ENCODE measurements at regions not wholly inside any gene's neighbourhood (a gene's known extent, or its start where the extent isn't known, plus 50 kb on each side); places are given as distances from the start of the nearest gene placed in this dataset.

GRCh38 chr2:7594211-7594610 is 677.0 kb downstream of the RNF144A start:
- Histone ChIP-seq H3K27me3 (ENCODE audit: control insufficient read depth in 4 of 4, insufficient read depth in 4 of 4, low read length in 3 of 4) (no peaks in the 10 kb centered on the region), H3K27ac (ENCODE audit: low read depth in 1 of 2, low read length in 2 of 2) (no peak overlapping the region), H3K36me3 (ENCODE audit: control insufficient read depth in 4 of 4, insufficient read depth in 3 of 4, low read depth in 1 of 4, low read length in 3 of 4) (no peaks in the 10 kb centered on the region), H3K9ac (ENCODE audit: low read depth in 1 of 2, low read length in 2 of 2) (no peak overlapping the region), H3K4me1 (ENCODE audit: control insufficient read depth in 4 of 4, insufficient read depth in 4 of 4, low read length in 3 of 4) (no peaks in the 10 kb centered on the region), H3K4me3 (ENCODE audit: low read depth in 1 of 3, low read length in 3 of 3) (no peak overlapping the region), H3K9me3 (ENCODE audit: control insufficient read depth in 4 of 4, low read length in 3 of 4) (no peaks in the 10 kb centered on the region)
- no peak for DNase-seq (ENCODE audit: low spot score)
- WGBS = 86% methylated on average over 4 of the region's 4 CpGs
- no peak for TF ChIP-seq FOXA1 (IDR thresholded peaks at IDR 0.05)
- no peak for TF ChIP-seq ZBTB33 (IDR thresholded peaks at IDR 0.05)
- TF ChIP-seq RXRA (IDR thresholded peaks at IDR 0.05) = no peak
- no peak for TF ChIP-seq RAD21 (IDR thresholded peaks at IDR 0.05)
- no peak for TF ChIP-seq HNF4G (IDR thresholded peaks at IDR 0.05)
- no peak for TF ChIP-seq ATF3 (IDR thresholded peaks at IDR 0.05)
- no peak for TF ChIP-seq JUND (IDR thresholded peaks at IDR 0.05)
- no peak for TF ChIP-seq NR2F2 (IDR thresholded peaks at IDR 0.05)
- no peak for TF ChIP-seq TAF1 (conservative IDR thresholded peaks at IDR 0.05)
- no peak for TF ChIP-seq GABPA (IDR thresholded peaks at IDR 0.05 in 1 of 2, conservative IDR thresholded peaks at IDR 0.05 in 1 of 2)
- TF ChIP-seq CTCF (IDR thresholded peaks at IDR 0.05; ENCODE audit: low read depth, low read length, missing input control) = no peak
- TF ChIP-seq REST (IDR thresholded peaks at IDR 0.05) = no peak

GRCh38 chr2:7595206-7595605 is 678.0 kb downstream of the RNF144A start:
- Histone ChIP-seq H3K27me3 (ENCODE audit: control insufficient read depth in 4 of 4, insufficient read depth in 4 of 4, low read length in 3 of 4) (no peaks in the 10 kb centered on the region), H3K36me3 (ENCODE audit: control insufficient read depth in 4 of 4, insufficient read depth in 3 of 4, low read depth in 1 of 4, low read length in 3 of 4) (no peaks in the 10 kb centered on the region), H3K9me3 (ENCODE audit: control insufficient read depth in 4 of 4, low read length in 3 of 4) (no peaks in the 10 kb centered on the region), H3K4me1 (ENCODE audit: control insufficient read depth in 4 of 4, insufficient read depth in 4 of 4, low read length in 3 of 4) (no peaks in the 10 kb centered on the region), H3K9ac (ENCODE audit: low read depth in 1 of 2, low read length in 2 of 2) (no peak overlapping the region), H3K27ac (ENCODE audit: low read depth in 1 of 2, low read length in 2 of 2) (no peak overlapping the region), H3K4me3 (ENCODE audit: low read depth in 1 of 3, low read length in 3 of 3) (no peak overlapping the region)
- TF ChIP-seq GABPA (IDR thresholded peaks at IDR 0.05 in 1 of 2, conservative IDR thresholded peaks at IDR 0.05 in 1 of 2) = no peak
- TF ChIP-seq TAF1 (conservative IDR thresholded peaks at IDR 0.05) = no peak
- TF ChIP-seq ATF3 (IDR thresholded peaks at IDR 0.05) = no peak
- TF ChIP-seq REST (IDR thresholded peaks at IDR 0.05) = no peak
- TF ChIP-seq FOXA1 (IDR thresholded peaks at IDR 0.05) = no peak
- TF ChIP-seq EGR1 (IDR thresholded peaks at IDR 0.05; ENCODE audit: low read depth in 2 of 2) = no peak
- no peak for TF ChIP-seq RXRA (IDR thresholded peaks at IDR 0.05)
- no peak for DNase-seq (ENCODE audit: low spot score)
- WGBS = 90% methylated on average over 3 of the region's 3 CpGs
